ENCODE measurements at regions not wholly inside any gene's neighbourhood (a gene's known extent, or its start where the extent isn't known, plus 50 kb on each side); places are given as distances from the start of the nearest gene placed in this dataset.

DNA sequence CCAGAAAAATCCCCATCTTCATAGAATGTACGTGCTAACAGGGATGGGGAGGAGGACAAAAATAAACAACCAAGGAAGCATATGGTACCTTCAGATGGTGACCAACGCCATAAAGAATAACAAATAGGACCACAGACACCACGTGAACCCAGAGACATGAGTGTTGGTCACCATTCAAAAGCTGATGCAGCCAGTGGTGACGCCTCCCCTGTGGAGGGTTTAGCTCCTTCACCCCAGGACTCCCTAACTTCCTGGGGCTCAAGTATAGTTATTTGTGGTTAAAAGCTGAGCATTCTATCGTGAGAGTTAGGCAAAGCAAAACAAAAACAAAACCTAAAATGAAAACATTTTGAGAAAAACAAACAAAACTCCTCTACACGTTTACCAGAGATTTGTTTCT lies 184.7 kb downstream of the SOX9 start:
- no peak for DNase-seq
- H3K27me3 Mint-ChIP-seq: no peaks in the 10 kb centered on the region
- no peaks in the 10 kb centered on the region for H3K4me1 Mint-ChIP-seq
- no peak for ATAC-seq
- H3K27ac Mint-ChIP-seq: no peak overlapping the region
- no peaks in the 10 kb centered on the region for H3K9me3 Mint-ChIP-seq (ENCODE audit: low read depth)
- CTCF ChIA-PET: no interaction called here
- H3K4me3 Mint-ChIP-seq: no peak overlapping the region
- no peaks in the 10 kb centered on the region for H3K36me3 Mint-ChIP-seq

DNA sequence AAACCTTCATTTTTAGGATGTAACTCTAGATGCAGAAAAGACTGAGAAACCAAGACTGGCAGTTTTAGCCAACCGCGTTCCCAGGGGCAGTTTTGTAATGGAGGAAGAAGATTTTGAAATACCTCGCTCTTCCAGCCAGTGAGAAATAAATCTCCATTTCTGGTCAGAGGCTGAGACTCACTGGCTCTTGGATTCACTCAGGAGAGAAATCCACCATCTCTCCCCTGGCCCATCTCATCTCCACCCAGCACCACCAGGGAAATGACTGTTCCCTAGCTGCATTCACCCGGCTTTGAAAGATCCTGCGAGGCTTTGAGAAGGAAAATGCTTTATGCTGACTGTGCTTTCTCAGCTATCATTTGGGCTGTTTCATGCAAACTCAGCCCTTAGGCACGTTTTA lies 185.2 kb downstream of the SOX9 start:
- ATAC-seq (no peak), DNase-seq (no peak)
- H3K9me3 Mint-ChIP-seq (ENCODE audit: low read depth): no peaks in the 10 kb centered on the region
- CTCF ChIA-PET: no interaction called here
- no peak overlapping the region for H3K27ac Mint-ChIP-seq
- no peak overlapping the region for H3K4me3 Mint-ChIP-seq
- no peaks in the 10 kb centered on the region for H3K4me1 Mint-ChIP-seq
- no peaks in the 10 kb centered on the region for H3K27me3 Mint-ChIP-seq
- H3K36me3 Mint-ChIP-seq: no peaks in the 10 kb centered on the region

DNA sequence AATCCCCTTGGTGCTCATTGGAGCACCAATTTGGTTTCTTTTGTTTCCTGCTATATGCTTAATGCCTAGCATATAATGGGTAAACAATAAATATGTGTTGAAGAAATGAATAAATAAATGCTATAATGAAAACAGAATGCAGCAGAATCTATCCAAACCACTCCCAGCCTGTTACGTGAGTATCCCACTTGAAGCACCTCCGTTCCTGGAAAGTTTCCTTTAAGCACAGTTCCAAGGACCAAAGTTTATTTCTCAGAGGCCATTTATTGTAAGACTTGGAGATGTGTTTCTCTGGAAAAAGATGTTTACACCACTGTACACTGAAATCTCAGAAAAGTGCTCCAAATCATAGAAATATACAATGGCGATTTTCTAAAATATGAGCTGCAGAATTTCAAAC lies 187.0 kb downstream of the SOX9 start:
- ATAC-seq: no peak
- Mint-ChIP-seq H3K4me3 (no peak overlapping the region), H3K4me1 (no peaks in the 10 kb centered on the region), H3K27ac (no peak overlapping the region), H3K27me3 (no peaks in the 10 kb centered on the region), H3K9me3 (ENCODE audit: low read depth) (no peaks in the 10 kb centered on the region), H3K36me3 (no peaks in the 10 kb centered on the region)
- CTCF ChIA-PET: no interaction called here
- no peak for DNase-seq

DNA sequence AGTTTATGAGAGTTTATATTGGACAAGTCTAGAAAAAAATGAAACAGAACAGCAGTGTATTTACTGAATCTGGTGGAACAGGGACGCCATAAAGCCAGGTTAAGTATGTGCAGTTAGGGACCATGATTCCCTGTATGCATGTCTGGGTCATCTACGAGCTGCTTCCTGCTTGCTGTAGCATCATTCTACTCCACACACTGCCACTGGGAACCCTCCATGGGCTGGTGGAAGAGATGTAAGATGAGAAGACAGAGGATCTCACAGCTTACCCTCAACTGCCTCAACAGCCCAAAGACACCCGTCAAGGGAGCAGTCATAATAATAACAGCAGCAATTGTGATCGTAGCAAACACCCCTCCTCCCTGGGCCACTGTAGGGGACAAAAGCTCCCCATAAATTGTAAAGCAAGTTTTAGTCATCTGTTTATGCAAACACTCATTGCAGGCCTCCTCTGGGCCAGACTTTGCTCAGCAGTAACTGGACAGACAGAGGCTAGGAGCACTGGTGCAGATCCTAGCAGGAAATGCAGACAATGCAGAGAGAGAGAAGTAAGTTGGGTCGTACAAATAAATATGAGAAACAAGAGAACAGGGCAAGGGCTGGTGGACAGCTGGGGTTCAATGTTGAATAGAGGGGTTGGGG lies 188.0 kb downstream of the SOX9 start:
- H3K27ac Mint-ChIP-seq: no peak overlapping the region
- CTCF ChIA-PET: no interaction called here
- no peaks in the 10 kb centered on the region for H3K36me3 Mint-ChIP-seq
- H3K4me3 Mint-ChIP-seq: no peak overlapping the region
- H3K4me1 Mint-ChIP-seq: no peaks in the 10 kb centered on the region
- H3K9me3 Mint-ChIP-seq (ENCODE audit: low read depth): no peaks in the 10 kb centered on the region
- H3K27me3 Mint-ChIP-seq: no peaks in the 10 kb centered on the region
- ATAC-seq (no peak), DNase-seq (no peak)

DNA sequence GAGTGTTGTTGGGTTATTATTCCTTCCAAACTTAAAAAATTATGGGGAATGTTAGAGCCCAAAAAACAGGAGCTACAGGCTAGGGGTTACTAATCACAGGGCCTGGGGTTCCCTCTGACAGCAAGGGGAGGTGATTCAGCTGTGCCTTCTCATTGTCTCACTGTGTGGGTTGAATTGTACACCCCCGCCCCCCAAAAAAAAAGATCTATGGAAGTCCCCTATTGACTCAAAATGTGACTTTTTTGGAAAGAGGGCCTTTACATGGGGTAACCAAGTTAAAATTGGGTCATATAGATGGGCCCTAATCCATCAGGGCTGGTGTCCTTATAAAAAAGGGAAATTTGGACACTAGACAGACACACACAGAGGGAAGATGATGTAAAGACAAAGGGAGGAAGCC lies 190.2 kb downstream of the SOX9 start:
- DNase-seq (no peak), ATAC-seq (no peak)
- Mint-ChIP-seq H3K27ac (no peak overlapping the region), H3K9me3 (ENCODE audit: low read depth) (no peaks in the 10 kb centered on the region), H3K36me3 (no peaks in the 10 kb centered on the region), H3K4me1 (no peaks in the 10 kb centered on the region), H3K4me3 (no peak overlapping the region), H3K27me3 (no peaks in the 10 kb centered on the region)
- CTCF ChIA-PET: no interaction called here

DNA sequence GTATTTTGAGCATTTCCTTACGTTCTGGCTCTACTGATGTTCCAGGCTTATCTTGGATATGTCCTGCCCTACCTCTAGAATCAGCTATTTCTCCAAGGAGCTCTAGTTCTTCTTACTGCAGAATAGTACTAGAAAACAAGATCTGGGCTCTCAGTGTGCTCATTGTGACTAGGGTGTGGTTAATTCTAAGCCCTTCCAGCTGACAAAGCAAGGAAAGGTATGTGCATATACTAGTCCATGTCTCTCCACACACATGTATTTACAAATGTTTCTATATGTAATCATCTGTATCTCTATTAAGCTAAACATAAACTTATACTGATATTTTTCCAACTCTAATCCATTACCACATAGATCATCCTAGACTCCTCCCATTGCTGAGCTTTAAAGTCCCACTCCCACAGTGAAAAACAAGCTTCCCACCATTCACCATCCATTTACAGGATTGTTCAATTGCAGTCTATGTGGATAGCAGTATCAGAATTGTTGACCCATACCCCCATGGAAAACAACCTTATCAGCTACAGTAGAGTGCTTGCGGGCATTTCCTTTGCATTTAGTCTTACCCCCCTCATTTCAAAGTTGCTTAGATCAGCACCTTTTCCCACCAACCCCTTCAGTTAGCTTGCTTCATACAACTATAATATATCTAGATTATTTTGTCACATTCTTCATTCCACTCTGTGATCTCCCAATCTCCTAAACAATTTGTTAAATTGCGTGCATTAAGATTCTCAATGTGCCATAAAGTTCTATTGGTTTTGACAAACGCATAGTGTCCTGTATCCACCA lies 194.5 kb downstream of the SOX9 start:
- Mint-ChIP-seq H3K27me3 (no peaks in the 10 kb centered on the region), H3K9me3 (ENCODE audit: low read depth) (no peaks in the 10 kb centered on the region), H3K4me3 (no peak overlapping the region), H3K4me1 (no peaks in the 10 kb centered on the region), H3K27ac (no peak overlapping the region), H3K36me3 (no peaks in the 10 kb centered on the region)
- no peak for ATAC-seq
- CTCF ChIA-PET: no interaction called here
- no peak for DNase-seq

DNA sequence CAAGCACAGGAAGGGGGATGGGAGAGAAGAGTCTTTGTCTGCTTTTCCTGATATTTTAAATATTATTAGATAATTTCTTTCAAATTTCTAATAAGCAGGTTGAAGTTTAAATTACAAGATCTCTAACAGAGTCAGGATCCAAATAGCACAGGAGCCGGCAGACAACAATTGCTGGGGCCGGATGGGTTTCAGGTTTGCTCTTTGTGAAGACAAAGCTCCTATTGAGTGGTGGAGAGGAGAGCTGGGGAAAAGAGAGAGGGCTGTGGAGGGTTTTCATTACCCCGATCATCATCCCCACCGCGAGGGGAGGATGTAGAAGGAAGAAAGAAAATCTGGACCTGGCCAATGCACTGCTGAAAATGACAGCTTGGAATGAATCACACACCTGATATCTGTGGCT lies 197.3 kb downstream of the SOX9 start:
- CTCF ChIA-PET: no interaction called here

DNA sequence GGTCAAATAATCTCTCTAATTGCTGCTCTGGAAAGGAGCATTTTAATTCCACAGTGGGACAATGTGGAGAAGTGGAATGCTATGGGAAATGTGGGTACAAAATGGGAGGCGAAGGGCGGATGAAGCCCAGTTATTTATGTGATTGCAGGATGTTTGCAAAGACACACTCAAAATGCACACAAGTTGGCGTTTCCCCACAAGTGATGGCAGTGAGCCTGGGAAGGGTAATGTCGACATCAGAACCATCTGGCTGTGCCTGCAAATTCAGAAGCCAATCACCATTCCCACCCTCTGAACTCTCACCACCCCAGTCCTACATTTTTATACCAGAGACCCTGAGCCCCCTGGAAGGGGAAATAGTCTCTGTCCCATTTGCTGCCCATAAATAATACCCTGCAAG lies 201.1 kb downstream of the SOX9 start:
- CTCF ChIA-PET: no interaction called here
- H3K27ac Mint-ChIP-seq: no peak overlapping the region

More for the DNA sequence above, 197.3 kb downstream of the SOX9 start:
- H3K4me3 Mint-ChIP-seq: no peak overlapping the region
- no peak for ATAC-seq
- no peak for DNase-seq
- H3K9me3 Mint-ChIP-seq (ENCODE audit: low read depth): no peaks in the 10 kb centered on the region
- H3K36me3 Mint-ChIP-seq: no peaks in the 10 kb centered on the region
- no peaks in the 10 kb centered on the region for H3K4me1 Mint-ChIP-seq
- H3K27ac Mint-ChIP-seq: no peak overlapping the region
- no peaks in the 10 kb centered on the region for H3K27me3 Mint-ChIP-seq

DNA sequence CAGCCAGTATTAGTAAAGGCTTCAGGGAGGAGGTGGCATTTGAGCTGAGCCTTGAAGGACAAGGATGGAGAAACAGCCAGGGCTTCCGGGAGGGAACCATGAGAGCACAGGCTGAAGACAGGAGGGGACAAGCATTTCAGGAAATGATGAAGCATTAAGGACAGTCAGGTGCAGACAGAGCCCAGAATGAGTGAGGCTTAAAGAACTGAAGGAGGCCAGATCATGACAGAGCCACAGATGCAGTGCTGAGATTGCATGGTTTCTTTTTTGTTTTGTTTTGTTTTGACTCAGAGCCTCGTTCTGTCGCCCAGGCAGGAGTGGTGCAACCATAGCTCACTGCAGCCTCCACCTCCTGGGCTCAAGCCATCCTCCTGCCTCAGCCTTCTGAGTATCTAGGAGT lies 211.5 kb downstream of the SOX9 start:
- CTCF ChIA-PET: no interaction called here
- H3K27ac Mint-ChIP-seq: no peak overlapping the region
- no peaks in the 10 kb centered on the region for H3K27me3 Mint-ChIP-seq
- no peaks in the 10 kb centered on the region for H3K9me3 Mint-ChIP-seq (ENCODE audit: low read depth)
- H3K4me3 Mint-ChIP-seq: no peak overlapping the region
- ATAC-seq: no peak
- no peak for DNase-seq
- H3K4me1 Mint-ChIP-seq: no peaks in the 10 kb centered on the region
- H3K36me3 Mint-ChIP-seq: no peaks in the 10 kb centered on the region

More for the DNA sequence above, 201.1 kb downstream of the SOX9 start:
- DNase-seq: no peak
- H3K9me3 Mint-ChIP-seq (ENCODE audit: low read depth): no peaks in the 10 kb centered on the region
- no peaks in the 10 kb centered on the region for H3K27me3 Mint-ChIP-seq
- no peaks in the 10 kb centered on the region for H3K4me1 Mint-ChIP-seq
- ATAC-seq: no peak
- no peaks in the 10 kb centered on the region for H3K36me3 Mint-ChIP-seq
- no peak overlapping the region for H3K4me3 Mint-ChIP-seq

DNA sequence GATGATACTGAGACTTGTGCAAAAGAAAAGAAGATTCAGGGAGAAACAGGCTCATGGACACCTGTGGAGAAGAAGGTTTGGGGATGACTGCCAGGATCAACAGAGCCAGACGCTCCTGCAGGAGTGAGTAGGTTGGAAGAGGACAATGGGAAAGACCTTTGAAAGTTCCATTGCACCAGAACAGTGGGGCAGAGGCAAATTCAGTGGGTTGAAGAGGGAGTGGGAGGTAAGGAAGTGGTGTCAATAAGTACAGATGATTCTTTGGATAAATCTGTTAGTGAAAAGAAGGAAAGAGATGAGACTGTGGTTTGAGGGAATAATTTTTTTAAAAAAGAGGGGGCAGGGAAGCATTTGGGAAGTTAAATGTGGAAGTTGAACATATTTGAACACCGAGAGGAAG lies 212.8 kb downstream of the SOX9 start:
- ATAC-seq (no peak), DNase-seq (no peak)
- Mint-ChIP-seq H3K9me3 (ENCODE audit: low read depth) (no peaks in the 10 kb centered on the region), H3K36me3 (no peaks in the 10 kb centered on the region), H3K27me3 (no peaks in the 10 kb centered on the region), H3K27ac (no peak overlapping the region), H3K4me3 (no peak overlapping the region), H3K4me1 (no peaks in the 10 kb centered on the region)
- CTCF ChIA-PET: no interaction called here

DNA sequence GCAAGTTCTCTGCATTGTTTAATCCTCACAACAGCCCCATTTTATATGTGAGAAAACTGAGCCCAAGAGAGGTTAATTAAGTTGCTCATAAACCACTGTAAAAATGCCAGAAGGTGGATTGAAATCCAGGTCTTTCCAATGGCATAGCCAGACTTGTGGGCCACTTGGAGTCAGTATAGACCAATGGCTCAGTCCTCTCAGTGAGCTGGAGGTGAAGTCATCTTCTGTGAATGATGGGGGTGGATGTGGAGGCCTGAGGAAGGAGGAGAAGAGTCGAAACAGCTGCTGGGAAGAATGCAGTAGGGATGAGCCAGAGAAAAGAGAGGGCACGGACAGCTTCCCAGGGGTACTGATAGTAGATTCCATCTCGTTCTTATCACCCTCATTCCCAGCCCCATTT lies 213.4 kb downstream of the SOX9 start:
- CTCF ChIA-PET: no interaction called here
- H3K27me3 Mint-ChIP-seq: no peaks in the 10 kb centered on the region
- no peak overlapping the region for H3K4me3 Mint-ChIP-seq
- no peaks in the 10 kb centered on the region for H3K36me3 Mint-ChIP-seq
- ATAC-seq (no peak), DNase-seq (no peak)
- H3K9me3 Mint-ChIP-seq (ENCODE audit: low read depth): no peaks in the 10 kb centered on the region
- H3K4me1 Mint-ChIP-seq: no peaks in the 10 kb centered on the region
- no peak overlapping the region for H3K27ac Mint-ChIP-seq

DNA sequence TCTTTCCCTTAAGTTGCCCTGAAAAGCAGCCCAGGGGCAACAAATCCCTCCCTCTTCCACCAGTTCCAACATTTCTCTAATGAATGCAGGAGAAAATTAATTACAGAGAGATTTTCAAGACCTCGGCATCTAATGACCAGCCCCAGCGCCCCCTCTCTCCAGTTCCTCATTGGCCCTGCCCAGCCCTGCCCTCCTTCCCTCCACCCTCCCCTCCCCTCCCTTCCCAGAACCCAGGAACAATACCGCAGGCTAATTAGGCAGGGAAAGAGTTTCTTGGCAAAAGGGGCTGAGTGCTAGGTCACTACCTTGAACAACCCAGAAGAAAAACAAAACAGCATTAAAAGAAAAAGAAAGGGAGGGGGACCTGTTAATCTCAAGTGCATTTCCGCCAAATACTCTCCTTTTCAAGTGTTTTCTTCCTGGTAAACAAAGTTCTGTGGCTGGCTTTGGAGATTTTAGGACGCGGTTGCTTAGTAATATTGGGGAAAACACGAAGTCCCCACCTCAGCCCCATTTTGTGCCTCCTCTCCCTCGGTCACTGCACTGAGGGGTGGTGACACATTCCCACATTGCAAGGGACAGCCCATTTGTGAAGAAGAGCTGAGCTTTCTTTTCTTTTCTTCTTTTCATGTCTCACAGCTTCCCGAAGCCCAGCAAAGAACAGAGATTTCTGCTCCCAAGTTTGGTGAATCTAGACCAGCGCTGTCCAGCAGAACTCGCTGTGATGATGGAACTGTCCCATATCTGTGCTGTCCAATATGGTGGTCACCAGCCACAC lies 215.4 kb downstream of the SOX9 start:
- no peak for DNase-seq
- Mint-ChIP-seq H3K4me3 (no peak overlapping the region), H3K27me3 (no peaks in the 10 kb centered on the region), H3K9me3 (ENCODE audit: low read depth) (no peaks in the 10 kb centered on the region), H3K36me3 (no peaks in the 10 kb centered on the region), H3K4me1 (no peaks in the 10 kb centered on the region), H3K27ac (no peak overlapping the region)
- ATAC-seq: no peak
- CTCF ChIA-PET: no interaction called here

DNA sequence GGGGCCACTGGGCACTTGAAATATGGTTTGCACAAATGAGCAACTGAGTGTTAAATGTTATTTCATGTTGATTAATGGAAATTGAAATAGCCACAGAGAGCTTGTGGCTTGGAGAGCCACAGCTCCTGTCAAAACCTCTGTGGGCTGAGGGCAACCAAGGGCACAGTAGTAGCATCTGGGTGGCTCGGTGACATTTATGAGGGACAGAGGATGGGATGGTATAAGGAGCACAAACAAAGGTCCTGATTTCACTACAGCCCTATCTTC lies 215.9 kb downstream of the SOX9 start:
- Mint-ChIP-seq H3K36me3 (no peaks in the 10 kb centered on the region), H3K9me3 (ENCODE audit: low read depth) (no peaks in the 10 kb centered on the region), H3K4me1 (no peaks in the 10 kb centered on the region), H3K4me3 (no peak overlapping the region), H3K27ac (no peak overlapping the region), H3K27me3 (no peaks in the 10 kb centered on the region)
- CTCF ChIA-PET: no interaction called here
- DNase-seq: no peak
- ATAC-seq: no peak

DNA sequence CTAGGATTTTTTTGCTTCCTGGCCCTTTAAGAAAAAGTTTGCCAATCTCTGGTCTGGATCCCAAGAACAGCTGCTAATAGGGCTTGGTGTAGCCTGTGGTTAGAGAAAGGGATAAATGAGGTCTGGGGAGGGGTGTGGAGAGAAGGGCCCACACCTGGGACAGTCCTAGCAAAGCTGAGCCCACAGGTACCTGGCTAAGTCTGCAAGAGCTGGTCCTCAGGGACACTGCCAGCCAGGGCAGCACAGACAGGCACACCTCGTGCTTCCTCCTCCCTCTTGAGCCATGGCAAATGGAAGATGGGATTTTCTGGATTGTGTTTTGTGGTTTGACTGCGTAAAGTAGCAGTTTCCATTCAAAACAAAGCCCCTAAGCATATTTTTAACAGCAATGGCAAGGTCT lies 217.5 kb downstream of the SOX9 start:
- Mint-ChIP-seq H3K4me1 (no peaks in the 10 kb centered on the region), H3K27ac (no peak overlapping the region), H3K4me3 (no peak overlapping the region), H3K9me3 (ENCODE audit: low read depth) (no peaks in the 10 kb centered on the region), H3K27me3 (no peaks in the 10 kb centered on the region), H3K36me3 (no peaks in the 10 kb centered on the region)
- DNase-seq (no peak), ATAC-seq (no peak)
- CTCF ChIA-PET: no interaction called here
